GM12872 (cell line): ENCODE measurements at regions not wholly inside any gene's neighbourhood (a gene's known extent, or its start where the extent isn't known, plus 50 kb on each side); places are given as distances from the start of the nearest gene placed in this dataset.

Source experiments
- TF ChIP-seq, protein P1 (sequence below): IDR thresholded peaks from 3 replicates; pipeline ENCODE4 v1.5.1; 2011; ENCODE audit warnings: low read depth, mild to moderate bottlenecking, low read length, moderate library complexity; ENCODE audit not compliant: insufficient read depth

DNA sequence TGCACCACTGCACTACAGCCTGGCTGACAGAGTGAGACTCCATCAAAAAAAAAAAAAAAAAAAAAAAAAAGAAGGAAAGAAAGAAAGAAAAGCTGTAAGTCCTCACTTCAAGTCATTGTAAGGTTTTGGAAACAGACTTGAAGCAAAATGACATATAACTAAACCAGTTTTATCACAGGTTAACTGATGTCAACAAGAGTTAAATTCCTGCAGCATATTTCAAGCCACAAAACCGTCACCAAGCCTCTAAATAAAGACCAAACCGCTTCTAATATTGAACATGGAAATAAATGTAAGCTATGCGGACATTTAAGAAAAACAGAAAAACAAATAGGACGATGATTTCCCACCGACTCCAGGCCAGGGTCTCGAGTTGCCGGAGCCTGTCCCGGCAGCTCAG is 88.9 kb upstream of the RPS6KA2 start:
- TF ChIP-seq, protein P1, sequence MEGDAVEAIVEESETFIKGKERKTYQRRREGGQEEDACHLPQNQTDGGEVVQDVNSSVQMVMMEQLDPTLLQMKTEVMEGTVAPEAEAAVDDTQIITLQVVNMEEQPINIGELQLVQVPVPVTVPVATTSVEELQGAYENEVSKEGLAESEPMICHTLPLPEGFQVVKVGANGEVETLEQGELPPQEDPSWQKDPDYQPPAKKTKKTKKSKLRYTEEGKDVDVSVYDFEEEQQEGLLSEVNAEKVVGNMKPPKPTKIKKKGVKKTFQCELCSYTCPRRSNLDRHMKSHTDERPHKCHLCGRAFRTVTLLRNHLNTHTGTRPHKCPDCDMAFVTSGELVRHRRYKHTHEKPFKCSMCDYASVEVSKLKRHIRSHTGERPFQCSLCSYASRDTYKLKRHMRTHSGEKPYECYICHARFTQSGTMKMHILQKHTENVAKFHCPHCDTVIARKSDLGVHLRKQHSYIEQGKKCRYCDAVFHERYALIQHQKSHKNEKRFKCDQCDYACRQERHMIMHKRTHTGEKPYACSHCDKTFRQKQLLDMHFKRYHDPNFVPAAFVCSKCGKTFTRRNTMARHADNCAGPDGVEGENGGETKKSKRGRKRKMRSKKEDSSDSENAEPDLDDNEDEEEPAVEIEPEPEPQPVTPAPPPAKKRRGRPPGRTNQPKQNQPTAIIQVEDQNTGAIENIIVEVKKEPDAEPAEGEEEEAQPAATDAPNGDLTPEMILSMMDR = no peak

DNA sequence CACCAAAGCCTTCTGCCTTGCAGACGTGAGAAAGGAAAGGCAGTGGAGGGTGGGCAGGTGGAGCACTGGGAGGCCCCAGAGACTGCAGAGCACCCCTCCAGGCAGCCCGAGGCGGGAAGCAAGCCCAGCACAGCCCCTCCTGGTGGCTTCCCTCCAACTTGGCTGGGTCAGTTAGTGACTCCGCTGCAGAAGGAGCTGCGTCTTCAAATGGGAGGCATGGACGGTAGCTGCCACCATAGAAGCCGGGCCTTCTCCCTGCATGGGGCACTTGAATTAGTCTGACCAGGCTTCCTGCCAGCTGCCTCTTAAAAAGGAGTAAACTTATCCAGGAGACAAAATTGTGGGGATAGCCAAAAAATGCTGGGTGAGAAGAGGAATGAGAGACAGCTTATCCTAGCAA is 88.0 kb upstream of the RPS6KA2 start:
- TF ChIP-seq, protein P1 = no peak

DNA sequence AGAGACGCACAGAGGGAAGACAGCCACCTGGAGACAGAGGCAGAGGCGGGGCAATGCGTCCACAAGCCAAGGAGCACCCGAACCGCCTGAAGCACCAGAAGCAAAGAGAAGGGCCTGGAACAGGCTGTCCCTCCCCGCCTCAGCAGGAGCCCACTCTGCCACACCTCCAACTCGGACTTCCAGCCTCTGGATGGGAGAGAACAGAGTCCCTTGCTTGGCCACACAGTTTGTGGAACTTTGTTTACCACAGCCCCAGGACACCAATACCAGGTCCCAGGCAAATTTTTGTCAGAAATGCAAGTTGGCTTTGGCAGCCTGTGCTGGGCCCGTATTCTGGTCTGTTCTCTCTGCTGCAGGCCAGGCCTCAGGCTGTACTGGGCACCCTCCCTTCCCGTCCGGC is 87.5 kb upstream of the RPS6KA2 start:
- TF ChIP-seq, protein P1 = no peak

DNA sequence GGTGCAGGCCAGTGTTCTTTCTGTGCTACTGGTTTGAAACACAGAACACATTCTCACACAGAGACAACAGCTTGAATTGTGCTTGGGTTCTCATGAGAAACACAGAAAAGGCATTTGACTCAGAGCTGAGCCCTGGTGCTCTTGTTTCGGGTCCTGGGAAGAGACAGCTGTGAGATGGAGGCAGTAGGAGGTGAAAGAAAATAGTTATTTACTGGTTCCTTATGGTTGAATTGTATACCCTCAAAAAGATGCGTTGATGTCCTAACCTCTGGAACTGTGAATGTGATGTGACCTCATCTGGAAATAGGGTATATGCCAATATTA is 87.1 kb upstream of the RPS6KA2 start:
- TF ChIP-seq, protein P1 = no peak

DNA sequence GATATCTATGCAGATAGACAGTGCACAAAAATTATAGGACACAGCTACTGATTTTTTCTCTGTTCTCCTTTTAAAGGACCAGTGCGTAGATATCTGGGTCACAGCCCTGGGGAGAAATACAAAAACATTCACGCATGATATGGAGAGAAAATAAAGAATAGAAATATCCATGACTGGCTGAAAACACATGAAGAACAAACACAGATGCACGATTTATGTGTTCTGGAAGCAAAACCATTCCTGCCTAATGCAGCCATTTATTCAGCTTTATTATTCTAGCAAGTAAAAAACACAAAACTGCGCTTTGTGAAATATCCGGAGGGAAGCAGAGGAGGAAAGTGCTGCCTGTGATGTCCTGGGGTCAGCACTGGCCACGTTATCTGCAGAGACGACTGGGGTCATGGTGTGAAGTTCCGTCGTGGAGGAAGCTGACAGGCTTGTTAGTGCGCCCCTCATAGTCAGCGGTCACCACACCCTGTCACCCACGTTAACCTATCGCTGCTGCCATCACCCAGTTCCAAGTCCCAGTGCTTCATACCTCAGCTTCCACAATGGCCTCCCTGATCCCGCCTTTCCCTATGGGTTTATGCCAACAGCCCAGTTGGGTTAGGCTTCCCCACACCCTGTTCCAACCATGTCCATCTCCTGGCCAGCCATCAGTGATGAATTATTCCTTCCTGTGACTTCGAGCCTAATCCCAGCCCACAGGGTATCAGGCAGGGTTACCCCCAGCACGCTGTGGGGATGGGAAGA is 86.6 kb upstream of the RPS6KA2 start:
- TF ChIP-seq, protein P1 = no peak

DNA sequence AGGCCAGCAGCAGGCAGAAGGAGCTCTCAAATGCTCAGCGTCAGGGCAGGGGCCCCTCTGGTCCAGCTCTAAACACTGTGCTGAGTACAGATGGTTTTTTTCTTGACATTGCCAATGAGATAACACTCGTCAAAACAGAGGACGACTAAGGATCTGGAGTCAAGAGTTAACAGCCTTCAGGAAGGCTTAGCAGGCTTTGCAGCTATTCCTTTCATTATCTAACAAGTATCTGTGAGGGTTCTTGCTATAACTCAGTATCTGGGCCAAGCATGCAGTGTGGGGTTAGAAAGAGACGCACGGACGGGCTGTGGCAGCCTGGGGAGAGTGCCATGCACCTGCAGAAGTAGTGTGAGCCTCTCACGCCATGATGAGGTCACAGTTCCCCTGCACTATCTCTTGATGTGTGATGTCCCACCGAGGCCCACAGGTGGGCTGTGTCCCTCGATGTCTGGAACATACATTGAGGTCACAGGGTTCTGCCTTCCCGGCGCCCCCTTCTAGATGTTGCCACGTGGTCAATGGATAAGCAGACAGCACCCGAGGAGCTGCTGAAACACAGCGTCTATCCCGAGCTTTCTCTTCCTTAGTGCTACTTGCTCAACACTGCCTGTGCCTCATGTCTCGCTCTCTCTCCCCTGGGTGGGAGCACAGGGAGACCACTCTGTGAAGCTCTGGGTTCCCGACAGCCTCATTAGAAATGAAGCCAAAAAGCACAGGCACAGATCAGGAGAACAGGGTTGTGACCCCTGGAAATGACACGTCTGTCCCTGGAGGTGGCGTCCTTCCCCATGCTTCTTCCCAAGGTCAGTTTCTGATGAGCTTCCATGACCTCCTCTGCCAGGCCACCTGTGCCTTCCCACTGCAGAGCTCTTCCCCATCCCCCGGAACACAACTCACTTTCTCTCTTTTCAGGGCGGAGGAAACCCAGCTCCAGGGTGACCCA is 85.5 kb upstream of the RPS6KA2 start:
- TF ChIP-seq, protein P1 = peak; percentile 14; the same call in 1 of the 3 replicates

DNA sequence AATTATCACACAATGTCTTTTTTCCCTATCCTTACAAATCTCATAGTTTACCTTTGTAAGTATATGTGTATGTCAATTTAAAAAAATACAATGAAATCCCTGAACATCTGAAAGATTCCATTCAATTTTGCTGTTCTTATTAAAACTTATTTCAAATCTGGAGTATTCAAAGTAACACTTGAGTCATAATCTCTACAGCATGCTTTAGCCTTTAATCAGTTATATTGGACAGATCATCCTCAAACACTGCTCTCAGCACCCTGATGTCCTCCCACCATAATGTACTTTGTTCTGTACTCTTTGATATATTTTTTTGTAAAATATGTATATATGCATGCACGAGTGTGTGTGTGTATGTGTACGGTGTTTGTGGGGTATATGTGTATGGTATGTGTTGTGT is 83.0 kb upstream of the RPS6KA2 start:
- TF ChIP-seq, protein P1 = no peak
